ENCODE measurements at regions not wholly inside any gene's neighbourhood (a gene's known extent, or its start where the extent isn't known, plus 50 kb on each side); places are given as distances from the start of the nearest gene placed in this dataset.

- H3K9me3 ChIP-seq (ENCODE audit: insufficient read depth, low read length) = no peaks in the 10 kb centered on the region
- H2AFZ ChIP-seq (ENCODE audit: low read depth, low read length, severe bottlenecking) = no peak overlapping the region
- no peaks in the 10 kb centered on the region for H3K27me3 ChIP-seq (ENCODE audit: low read length)
- H3K9me2 ChIP-seq (replicated peaks; ENCODE audit: insufficient read depth, low read length) = no peaks in the 10 kb centered on the region
- H3F3A ChIP-seq (ENCODE audit: insufficient read depth) = no peaks in the 10 kb centered on the region
- no peak overlapping the region for H3K27ac ChIP-seq (ENCODE audit: low read depth, low read length)
- no peaks in the 10 kb centered on the region for H3K36me3 ChIP-seq (ENCODE audit: low read length)
- no peak overlapping the region for H3K4me3 ChIP-seq (ENCODE audit: insufficient read depth, low read length, poor library complexity, severe bottlenecking)
- no peak overlapping the region for H3K9ac ChIP-seq (ENCODE audit: low read length)
- no peaks in the 10 kb centered on the region for H4K20me1 ChIP-seq (ENCODE audit: low read depth, low read length)
- TF ChIP-seq EZH2phosphoT487 (conservative IDR thresholded peaks at IDR 0.05; ENCODE audit: low read length) (no peak), CTCF (IDR thresholded peaks at IDR 0.05; ENCODE audit: insufficient read depth, low read length, poor library complexity, severe bottlenecking) (no peak)
- H3K4me2 ChIP-seq (ENCODE audit: low read depth, low read length, poor library complexity, severe bottlenecking) = no peak overlapping the region
- H3K79me2 ChIP-seq (ENCODE audit: insufficient read depth, low read length) = no peaks in the 10 kb centered on the region
Observed at GRCh38 chr15:46077220-46077619, 442.4 kb downstream of the SQOR start.

- Histone ChIP-seq H3K36me3 (ENCODE audit: low read length) (no peaks in the 10 kb centered on the region), H3K9me3 (ENCODE audit: insufficient read depth, low read length) (no peaks in the 10 kb centered on the region), H3K4me3 (ENCODE audit: insufficient read depth, low read length, poor library complexity, severe bottlenecking) (no peak overlapping the region), H3K9me2 (replicated peaks; ENCODE audit: insufficient read depth, low read length) (no peaks in the 10 kb centered on the region), H3K4me2 (ENCODE audit: low read depth, low read length, poor library complexity, severe bottlenecking) (no peak overlapping the region), H3K79me2 (ENCODE audit: insufficient read depth, low read length) (no peaks in the 10 kb centered on the region), H3F3A (ENCODE audit: insufficient read depth) (no peaks in the 10 kb centered on the region), H4K20me1 (ENCODE audit: low read depth, low read length) (no peaks in the 10 kb centered on the region), H3K27me3 (ENCODE audit: low read length) (no peaks in the 10 kb centered on the region), H3K9ac (ENCODE audit: low read length) (no peak overlapping the region), H2AFZ (ENCODE audit: low read depth, low read length, severe bottlenecking) (no peak overlapping the region), H3K27ac (ENCODE audit: low read depth, low read length) (no peak overlapping the region)
- no peak for TF ChIP-seq EZH2phosphoT487 (conservative IDR thresholded peaks at IDR 0.05; ENCODE audit: low read length)
- no peak for TF ChIP-seq CTCF (IDR thresholded peaks at IDR 0.05; ENCODE audit: insufficient read depth, low read length, poor library complexity, severe bottlenecking)
Observed at GRCh38 chr15:46079046-46079445, 444.2 kb downstream of the SQOR start.

GRCh38 chr15:46080016-46080415, 445.2 kb downstream of the SQOR start:
- no peaks in the 10 kb centered on the region for H3K27me3 ChIP-seq (ENCODE audit: low read length)
- H3K4me3 ChIP-seq (ENCODE audit: insufficient read depth, low read length, poor library complexity, severe bottlenecking) = no peak overlapping the region
- no peak overlapping the region for H3K27ac ChIP-seq (ENCODE audit: low read depth, low read length)
- H3K9ac ChIP-seq (ENCODE audit: low read length) = no peak overlapping the region
- no peaks in the 10 kb centered on the region for H3F3A ChIP-seq (ENCODE audit: insufficient read depth)
- no peaks in the 10 kb centered on the region for H3K9me3 ChIP-seq (ENCODE audit: insufficient read depth, low read length)
- H3K36me3 ChIP-seq (ENCODE audit: low read length) = no peaks in the 10 kb centered on the region
- no peak overlapping the region for H3K4me2 ChIP-seq (ENCODE audit: low read depth, low read length, poor library complexity, severe bottlenecking)
- no peak overlapping the region for H2AFZ ChIP-seq (ENCODE audit: low read depth, low read length, severe bottlenecking)
- no peaks in the 10 kb centered on the region for H4K20me1 ChIP-seq (ENCODE audit: low read depth, low read length)
- H3K9me2 ChIP-seq (replicated peaks; ENCODE audit: insufficient read depth, low read length) = no peaks in the 10 kb centered on the region
- no peaks in the 10 kb centered on the region for H3K79me2 ChIP-seq (ENCODE audit: insufficient read depth, low read length)
- TF ChIP-seq CTCF (IDR thresholded peaks at IDR 0.05; ENCODE audit: insufficient read depth, low read length, poor library complexity, severe bottlenecking) (no peak), EZH2phosphoT487 (conservative IDR thresholded peaks at IDR 0.05; ENCODE audit: low read length) (no peak)

Measured in SU-DHL-6 (cell line).